H1 (cell line): ENCODE measurements at regions not wholly inside any gene's neighbourhood (a gene's known extent, or its start where the extent isn't known, plus 50 kb on each side); places are given as distances from the start of the nearest gene placed in this dataset.

ENCODE experiments used
- CREB1 ChIP-seq: IDR thresholded peaks from 2 replicates; pipeline ENCODE4 v1.6.1; 2012; ENCODE audit warnings: inconsistent platforms
- CTBP2 ChIP-seq: IDR thresholded peaks from 2 replicates; pipeline ENCODE4 v1.7.0; 2011; ENCODE audit warnings: borderline replicate concordance, mild to moderate bottlenecking, moderate library complexity, mixed read lengths, low read length; ENCODE audit not compliant: insufficient read depth, insufficient read length
- SIN3A ChIP-seq, 2 experiments: IDR thresholded peaks in 1 of 2; conservative IDR thresholded peaks in 1 of 2; 2 replicates each; pipeline ENCODE4 v1.6.1; 2011 to 2012; ENCODE audit warnings: low read length in 2 of 2, improper control_type of control experiment in 1 of 2, low read depth in 1 of 2, mild to moderate bottlenecking in 1 of 2
- YY1 ChIP-seq: IDR thresholded peaks from 2 replicates; pipeline ENCODE4 v1.6.1; 2011; ENCODE audit warnings: low read depth, mild to moderate bottlenecking, low read length

GRCh38 chr3:166211451-166211850, 374.2 kb upstream of the BCHE start (continued):
- TF ChIP-seq SIN3A (conservative IDR thresholded peaks at IDR 0.05 in 1 of 2, IDR thresholded peaks at IDR 0.05 in 1 of 2; ENCODE audit: low read depth in 1 of 2, low read length in 2 of 2) (no peak), YY1 (no peak), CREB1 (no peak), CTBP2 (no peak)
